ENCODE measurements at regions not wholly inside any gene's neighbourhood (a gene's known extent, or its start where the extent isn't known, plus 50 kb on each side); places are given as distances from the start of the nearest gene placed in this dataset.

DNA sequence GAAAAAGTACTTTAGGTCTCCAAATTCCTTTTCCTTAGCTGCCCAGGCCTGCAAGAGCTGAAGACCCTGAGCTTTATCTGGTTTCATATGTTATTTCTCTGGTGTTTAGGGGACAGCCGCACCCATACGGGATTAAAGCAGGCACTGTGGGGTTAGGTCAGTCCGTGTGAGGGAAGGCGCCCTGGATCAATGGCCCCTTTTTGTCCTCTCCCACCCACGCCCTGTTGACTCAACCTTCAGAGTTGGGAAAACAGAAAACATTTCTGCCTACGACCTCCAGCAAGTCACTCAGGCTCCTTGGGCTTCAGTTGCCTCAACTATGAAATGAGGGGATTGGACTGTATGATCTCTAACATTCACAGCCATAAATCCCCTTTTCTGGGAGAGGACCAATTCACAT is 55.2 kb upstream of the BARX2 start:
- no peak for ATAC-seq (ENCODE audit: insufficient read depth, low read depth)
- no peak overlapping the region for H3K4me3 ChIP-seq (ENCODE audit: low read depth in 1 of 2, low read length in 2 of 2)
- H2AFZ ChIP-seq (ENCODE audit: low read depth, low read length), result no peak overlapping the region
- H3K9me3 ChIP-seq (ENCODE audit: insufficient read depth, low read length, severe bottlenecking), result no peaks in the 10 kb centered on the region
- H3K4me2 ChIP-seq (ENCODE audit: insufficient read depth, low read length), result no peak overlapping the region
- no peaks in the 10 kb centered on the region for H3K36me3 ChIP-seq (ENCODE audit: insufficient read depth, low read length)
- no peaks in the 10 kb centered on the region for H4K20me1 ChIP-seq (ENCODE audit: insufficient read depth, low read length)
- no peak overlapping the region for H3K9ac ChIP-seq (ENCODE audit: low read depth, low read length)
- no peaks in the 10 kb centered on the region for H3K4me1 ChIP-seq (ENCODE audit: insufficient read depth, low read length)
- no peaks in the 10 kb centered on the region for H3K79me2 ChIP-seq (ENCODE audit: insufficient read depth, low read length)
- no peak overlapping the region for H3K27ac ChIP-seq (ENCODE audit: low read length)
- no peak for DNase-seq
- TF ChIP-seq EZH2 (IDR thresholded peaks at IDR 0.05; ENCODE audit: borderline replicate concordance, low read depth, low read length, severe bottlenecking), result no peak
- TF ChIP-seq, protein P1, sequence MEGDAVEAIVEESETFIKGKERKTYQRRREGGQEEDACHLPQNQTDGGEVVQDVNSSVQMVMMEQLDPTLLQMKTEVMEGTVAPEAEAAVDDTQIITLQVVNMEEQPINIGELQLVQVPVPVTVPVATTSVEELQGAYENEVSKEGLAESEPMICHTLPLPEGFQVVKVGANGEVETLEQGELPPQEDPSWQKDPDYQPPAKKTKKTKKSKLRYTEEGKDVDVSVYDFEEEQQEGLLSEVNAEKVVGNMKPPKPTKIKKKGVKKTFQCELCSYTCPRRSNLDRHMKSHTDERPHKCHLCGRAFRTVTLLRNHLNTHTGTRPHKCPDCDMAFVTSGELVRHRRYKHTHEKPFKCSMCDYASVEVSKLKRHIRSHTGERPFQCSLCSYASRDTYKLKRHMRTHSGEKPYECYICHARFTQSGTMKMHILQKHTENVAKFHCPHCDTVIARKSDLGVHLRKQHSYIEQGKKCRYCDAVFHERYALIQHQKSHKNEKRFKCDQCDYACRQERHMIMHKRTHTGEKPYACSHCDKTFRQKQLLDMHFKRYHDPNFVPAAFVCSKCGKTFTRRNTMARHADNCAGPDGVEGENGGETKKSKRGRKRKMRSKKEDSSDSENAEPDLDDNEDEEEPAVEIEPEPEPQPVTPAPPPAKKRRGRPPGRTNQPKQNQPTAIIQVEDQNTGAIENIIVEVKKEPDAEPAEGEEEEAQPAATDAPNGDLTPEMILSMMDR (IDR thresholded peaks at IDR 0.05; ENCODE audit: borderline replicate concordance, extremely low read depth, low read length, poor library complexity, severe bottlenecking), result no peak
- H3K27me3 ChIP-seq (ENCODE audit: insufficient read depth, low read length, poor library complexity), result peaks cover 18% of the 10 kb centered on the region

DNA sequence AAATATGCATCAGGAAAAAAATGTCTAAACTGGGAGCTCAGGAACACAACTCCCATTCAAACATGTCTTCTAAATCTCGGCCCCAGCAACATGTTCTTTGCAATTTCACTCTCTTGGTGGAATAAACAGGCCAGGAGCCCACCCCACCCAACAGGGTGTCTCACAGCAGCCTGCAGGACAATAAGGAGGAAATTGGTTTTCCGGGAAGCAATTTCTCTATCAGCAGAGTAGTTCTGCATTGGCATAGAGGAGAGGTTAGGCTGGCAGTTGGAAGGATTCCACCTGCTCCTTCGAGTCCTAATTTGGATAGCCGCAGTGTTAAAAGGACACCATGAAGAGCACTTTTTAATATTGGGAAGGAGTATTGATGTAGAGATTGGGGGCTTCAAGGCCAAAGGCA is 55.9 kb upstream of the BARX2 start:
- no peak for DNase-seq
- H3K4me1 ChIP-seq (ENCODE audit: insufficient read depth, low read length), result no peaks in the 10 kb centered on the region
- no peaks in the 10 kb centered on the region for H4K20me1 ChIP-seq (ENCODE audit: insufficient read depth, low read length)
- no peaks in the 10 kb centered on the region for H3K36me3 ChIP-seq (ENCODE audit: insufficient read depth, low read length)
- no peak overlapping the region for H2AFZ ChIP-seq (ENCODE audit: low read depth, low read length)
- no peak overlapping the region for H3K4me2 ChIP-seq (ENCODE audit: insufficient read depth, low read length)
- H3K79me2 ChIP-seq (ENCODE audit: insufficient read depth, low read length), result no peaks in the 10 kb centered on the region
- H3K27me3 ChIP-seq (ENCODE audit: insufficient read depth, low read length, poor library complexity), result peaks cover 18% of the 10 kb centered on the region
- H3K27ac ChIP-seq (ENCODE audit: low read length), result no peak overlapping the region
- TF ChIP-seq, protein P1 (IDR thresholded peaks at IDR 0.05; ENCODE audit: borderline replicate concordance, extremely low read depth, low read length, poor library complexity, severe bottlenecking), result no peak
- TF ChIP-seq EZH2 (IDR thresholded peaks at IDR 0.05; ENCODE audit: borderline replicate concordance, low read depth, low read length, severe bottlenecking), result no peak
- no peak overlapping the region for H3K9ac ChIP-seq (ENCODE audit: low read depth, low read length)
- no peaks in the 10 kb centered on the region for H3K9me3 ChIP-seq (ENCODE audit: insufficient read depth, low read length, severe bottlenecking)
- no peak for ATAC-seq (ENCODE audit: insufficient read depth, low read depth)
- H3K4me3 ChIP-seq (ENCODE audit: low read depth in 1 of 2, low read length in 2 of 2), result no peak overlapping the region

DNA sequence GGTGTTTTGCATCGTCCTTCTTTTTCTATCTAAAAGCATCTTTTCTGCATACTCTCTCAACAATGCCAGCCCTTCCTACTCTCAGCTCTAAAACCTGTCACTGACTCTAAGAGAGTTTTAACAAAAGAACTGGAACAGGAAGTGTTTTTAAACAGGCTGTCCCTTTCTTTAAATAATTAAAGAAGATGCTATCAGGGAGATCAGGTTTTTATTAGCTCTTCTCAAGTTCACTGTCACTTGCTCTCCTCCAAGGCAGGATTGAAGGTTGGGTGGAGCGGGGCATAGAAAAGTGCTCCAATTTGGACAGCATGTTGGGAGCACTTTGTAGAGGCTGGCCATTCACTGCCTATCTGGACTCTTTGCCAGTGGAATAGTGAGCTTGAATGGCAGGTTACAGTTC is 56.4 kb upstream of the BARX2 start:
- no peaks in the 10 kb centered on the region for H3K9me3 ChIP-seq (ENCODE audit: insufficient read depth, low read length, severe bottlenecking)
- ATAC-seq (ENCODE audit: insufficient read depth, low read depth), result no peak
- no peak overlapping the region for H3K9ac ChIP-seq (ENCODE audit: low read depth, low read length)
- H4K20me1 ChIP-seq (ENCODE audit: insufficient read depth, low read length), result no peaks in the 10 kb centered on the region
- DNase-seq, result no peak
- H3K79me2 ChIP-seq (ENCODE audit: insufficient read depth, low read length), result no peaks in the 10 kb centered on the region
- H3K27ac ChIP-seq (ENCODE audit: low read length), result no peak overlapping the region
- TF ChIP-seq, protein P1 (IDR thresholded peaks at IDR 0.05; ENCODE audit: borderline replicate concordance, extremely low read depth, low read length, poor library complexity, severe bottlenecking), result no peak
- no peak for TF ChIP-seq EZH2 (IDR thresholded peaks at IDR 0.05; ENCODE audit: borderline replicate concordance, low read depth, low read length, severe bottlenecking)
- H2AFZ ChIP-seq (ENCODE audit: low read depth, low read length), result no peak overlapping the region
- H3K4me2 ChIP-seq (ENCODE audit: insufficient read depth, low read length), result no peak overlapping the region
- no peaks in the 10 kb centered on the region for H3K4me1 ChIP-seq (ENCODE audit: insufficient read depth, low read length)
- H3K36me3 ChIP-seq (ENCODE audit: insufficient read depth, low read length), result no peaks in the 10 kb centered on the region
- H3K4me3 ChIP-seq (ENCODE audit: low read depth in 1 of 2, low read length in 2 of 2), result no peak overlapping the region
- H3K27me3 ChIP-seq (ENCODE audit: insufficient read depth, low read length, poor library complexity), result peaks cover 18% of the 10 kb centered on the region

DNA sequence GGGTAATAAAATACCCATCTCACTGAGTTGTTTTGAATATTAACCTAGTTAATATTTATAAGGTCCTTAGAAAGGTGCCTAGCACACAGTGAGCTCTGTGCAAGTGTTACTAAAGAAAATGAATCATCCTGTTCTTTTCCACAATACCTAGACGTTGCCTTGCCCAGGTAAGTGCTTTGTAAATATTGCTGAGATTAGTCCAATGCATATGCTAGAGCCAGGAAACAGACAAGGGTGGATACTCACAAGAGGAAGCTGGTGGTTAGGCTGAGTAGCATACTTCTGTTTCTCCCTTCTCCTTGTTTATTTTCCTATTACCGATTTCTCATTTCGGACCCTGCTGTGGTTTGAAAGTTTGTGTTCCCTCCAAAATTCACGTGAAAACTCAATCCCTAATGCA is 58.1 kb upstream of the BARX2 start:
- Histone ChIP-seq H4K20me1 (ENCODE audit: insufficient read depth, low read length) (no peaks in the 10 kb centered on the region), H3K9me3 (ENCODE audit: insufficient read depth, low read length, severe bottlenecking) (no peaks in the 10 kb centered on the region), H2AFZ (ENCODE audit: low read depth, low read length) (no peak overlapping the region), H3K79me2 (ENCODE audit: insufficient read depth, low read length) (no peaks in the 10 kb centered on the region), H3K4me2 (ENCODE audit: insufficient read depth, low read length) (no peak overlapping the region), H3K4me1 (ENCODE audit: insufficient read depth, low read length) (no peaks in the 10 kb centered on the region), H3K27me3 (ENCODE audit: insufficient read depth, low read length, poor library complexity) (peaks cover 9% of the 10 kb centered on the region), H3K36me3 (ENCODE audit: insufficient read depth, low read length) (no peaks in the 10 kb centered on the region), H3K27ac (ENCODE audit: low read length) (no peak overlapping the region), H3K4me3 (ENCODE audit: low read depth in 1 of 2, low read length in 2 of 2) (no peak overlapping the region), H3K9ac (ENCODE audit: low read depth, low read length) (no peak overlapping the region)
- no peak for DNase-seq
- no peak for ATAC-seq (ENCODE audit: insufficient read depth, low read depth)
- TF ChIP-seq EZH2 (IDR thresholded peaks at IDR 0.05; ENCODE audit: borderline replicate concordance, low read depth, low read length, severe bottlenecking), result no peak
- TF ChIP-seq, protein P1 (IDR thresholded peaks at IDR 0.05; ENCODE audit: borderline replicate concordance, extremely low read depth, low read length, poor library complexity, severe bottlenecking), result no peak

Measured in DND-41 (cell line).